ENCODE measurements at regions not wholly inside any gene's neighbourhood (a gene's known extent, or its start where the extent isn't known, plus 50 kb on each side); places are given as distances from the start of the nearest gene placed in this dataset.

GRCh38 chr4:20386906-20387305 lies 135.2 kb downstream of the SLIT2 start:
- TF ChIP-seq CTCF (IDR thresholded peaks at IDR 0.05; ENCODE audit: borderline replicate concordance, extremely low read depth, low read length, poor library complexity, severe bottlenecking) (no peak), EZH2 (IDR thresholded peaks at IDR 0.05; ENCODE audit: borderline replicate concordance, low read depth, low read length, severe bottlenecking) (no peak)

Measured in DND-41 (cell line).